ENCODE measurements at regions not wholly inside any gene's neighbourhood (a gene's known extent, or its start where the extent isn't known, plus 50 kb on each side); places are given as distances from the start of the nearest gene placed in this dataset.

- Histone ChIP-seq H3K9me3 (ENCODE audit: insufficient read depth in 2 of 2, low read depth in 1 of 2, low read length in 1 of 2) (no peaks in the 10 kb centered on the region), H2BK15ac (ENCODE audit: low read length) (no peak overlapping the region), H3K4me1 (replicated peaks in 1 of 4; ENCODE audit: control insufficient read depth in 3 of 4, insufficient read depth in 4 of 4, low read length in 3 of 4) (no peaks in the 10 kb centered on the region), H3K9ac (replicated peaks in 1 of 4; ENCODE audit: extremely low read depth in 1 of 4, low read depth in 3 of 4, low read length in 3 of 4) (no peak overlapping the region), H4K5ac (ENCODE audit: insufficient read length, low read depth, low read length) (no peak overlapping the region), H3K23ac (ENCODE audit: insufficient read length) (no peak overlapping the region), H4K8ac (ENCODE audit: extremely low read depth, insufficient read depth, low read length) (no peak overlapping the region), H4K20me1 (replicated peaks in 1 of 2; ENCODE audit: control insufficient read depth in 1 of 2, insufficient read depth in 2 of 2, low read length in 2 of 2) (no peaks in the 10 kb centered on the region), H2BK120ac (replicated peaks; ENCODE audit: low read depth, low read length) (no peak overlapping the region), H3K18ac (ENCODE audit: extremely low read depth, low read length) (no peak overlapping the region), H3K4me3 (ENCODE audit: extremely low read depth in 1 of 4, insufficient read depth in 2 of 4, low read depth in 3 of 4, low read length in 4 of 4) (no peak overlapping the region), H2BK20ac (ENCODE audit: low read length) (no peak overlapping the region), H2BK12ac (ENCODE audit: low read depth, low read length) (no peak overlapping the region), H3K27ac (ENCODE audit: low read depth, low read length) (no peak overlapping the region), H3K23me2 (ENCODE audit: low read depth, low read length) (no peaks in the 10 kb centered on the region; the same call in 1 of the 2 replicates), H2BK5ac (ENCODE audit: low read depth, low read length) (no peak overlapping the region), H3K27me3 (replicated peaks in 1 of 4; ENCODE audit: control insufficient read depth in 3 of 4, extremely low read depth in 1 of 4, insufficient read depth in 3 of 4, low read length in 3 of 4) (no peaks in the 10 kb centered on the region), H3K4me2 (ENCODE audit: insufficient read depth in 1 of 2, low read depth in 2 of 2, low read length in 2 of 2) (no peak overlapping the region), H2AK5ac (ENCODE audit: low read depth, low read length) (no peak overlapping the region), H3K79me1 (ENCODE audit: low read depth, low read length) (no peaks in the 10 kb centered on the region), H3K56ac (replicated peaks; ENCODE audit: insufficient read length, low read depth, low read length) (no peak overlapping the region), H3K79me2 (ENCODE audit: control insufficient read depth in 1 of 2, insufficient read depth in 2 of 2, low read length in 2 of 2) (no peaks in the 10 kb centered on the region), H2AFZ (ENCODE audit: low read length) (no peak overlapping the region), H3K4ac (replicated peaks; ENCODE audit: insufficient read length, low read depth, low read length) (no peak overlapping the region), H3K36me3 (ENCODE audit: control insufficient read depth in 2 of 4, insufficient read depth in 4 of 4, low read length in 3 of 4) (no peaks in the 10 kb centered on the region), H3K14ac (ENCODE audit: insufficient read length) (no peak overlapping the region), H4K91ac (replicated peaks; ENCODE audit: insufficient read length, low read length) (no peak overlapping the region)
- 87% methylated on average over 7 of the region's 7 CpGs; no CpG with 5 or more reads in 1 of the 2 experiments for WGBS, 2 experiments (ENCODE audit: extremely low coverage in 1 of 2, insufficient coverage in 1 of 2, insufficient read length in 1 of 2, insufficient replicate concordance in 2 of 2, low coverage in 1 of 2, low lambda C conversion rate in 2 of 2, missing lambda C conversion rate in 1 of 2)
- TF ChIP-seq MAFK (IDR thresholded peaks at IDR 0.05; ENCODE audit: low read depth, low read length), result no peak
- TF ChIP-seq TAF7 (optimal IDR thresholded peaks at IDR 0.05; ENCODE audit: borderline replicate concordance, low read depth, low read length), result no peak
- no peak for TF ChIP-seq TAF1 (IDR thresholded peaks at IDR 0.05; ENCODE audit: low read depth, low read length)
- TF ChIP-seq JUN (IDR thresholded peaks at IDR 0.05; ENCODE audit: low read depth, low read length), result no peak
- TF ChIP-seq POU5F1 (IDR thresholded peaks at IDR 0.05; ENCODE audit: low read depth, low read length), result no peak
- no peak for TF ChIP-seq PHF8 (conservative IDR thresholded peaks at IDR 0.05; ENCODE audit: low read depth, low read length)
- no peak for TF ChIP-seq CEBPB (IDR thresholded peaks at IDR 0.05; ENCODE audit: low read depth, low read length)
- TF ChIP-seq USF2 (IDR thresholded peaks at IDR 0.05; ENCODE audit: low read length), result no peak
- no peak for TF ChIP-seq FOSL1 (IDR thresholded peaks at IDR 0.05; ENCODE audit: insufficient read depth, low read depth, low read length)
- no peak for TF ChIP-seq POLR2AphosphoS5 (IDR thresholded peaks at IDR 0.05; ENCODE audit: low read depth, low read length)
- CTCF ChIA-PET (ENCODE audit: partially characterized antibody), result interaction anchor here (1.1 kb wide), 2 partner anchors 153 to 176 kb away, joined by 3 read pairs; no protein-coding TSS in a partner anchor
- POLR2A ChIA-PET (ENCODE audit: partially characterized antibody), result no interaction called here
- no peak for DNase-seq (ENCODE audit: low read depth in 1 of 2, low spot score in 2 of 2)
- no peak for FAIRE-seq
These were observed 335.8 kb upstream of the KIF2A start for GRCh38 chr5:61970218-61970617.
